RWPE2 (cell line): ENCODE measurements at regions not wholly inside any gene's neighbourhood (a gene's known extent, or its start where the extent isn't known, plus 50 kb on each side); places are given as distances from the start of the nearest gene placed in this dataset.

ENCODE experiments used
- ATAC-seq: fragments of 200-7000 bp; cut with Tn5 transposase; 3 replicates; pipeline ENCODE4 v1.9.1; 2021; ENCODE audit warnings: low read depth
- DNase-seq: peaks from one replicate; pipeline ENCODE4 v3.0.0-alpha.2; 2020; ENCODE audit warnings: low spot score
- H3K27ac ChIP-seq: fragments of 450-650 bp; 2 replicates; pipeline ENCODE4 v1.5.1; 2017; ENCODE audit warnings: mild to moderate bottlenecking; ENCODE audit not compliant: poor library complexity, severe bottlenecking
- H3K27me3 ChIP-seq: fragments of 250-450 bp; sonication (Bioruptor Pico); 2 replicates; pipeline ENCODE4 v1.5.1; 2021; ENCODE audit warnings: mild to moderate bottlenecking, moderate library complexity; ENCODE audit not compliant: insufficient read depth, poor library complexity, severe bottlenecking
- H3K36me3 ChIP-seq: fragments of 250-450 bp; sonication (Bioruptor Pico); 2 replicates; pipeline ENCODE4 v1.5.1; 2020; ENCODE audit warnings: low read depth, mild to moderate bottlenecking, moderate library complexity
- H3K4me1 ChIP-seq: fragments of 250-450 bp; sonication (Bioruptor Pico); 2 replicates; pipeline ENCODE4 v1.5.1; 2021; ENCODE audit warnings: mild to moderate bottlenecking, moderate library complexity; ENCODE audit not compliant: insufficient read depth, poor library complexity, severe bottlenecking
- H3K4me3 ChIP-seq: fragments of 250-450 bp; sonication (Bioruptor Pico); 2 replicates; pipeline ENCODE4 v1.5.1; 2021; ENCODE audit warnings: mild to moderate bottlenecking, moderate library complexity; ENCODE audit not compliant: severe bottlenecking
- H3K9me3 ChIP-seq: fragments of 250-450 bp; sonication (Bioruptor Pico); 2 replicates; pipeline ENCODE4 v1.5.1; 2021; ENCODE audit warnings: mild to moderate bottlenecking, moderate library complexity; ENCODE audit not compliant: severe bottlenecking
- TF ChIP-seq, protein P1 (sequence below): fragments of 450-650 bp; IDR thresholded peaks from one replicate; pipeline ENCODE4 v1.5.1; 2017; ENCODE audit warnings: mild to moderate bottlenecking, moderate library complexity; ENCODE audit not compliant: poor library complexity, severe bottlenecking

DNA sequence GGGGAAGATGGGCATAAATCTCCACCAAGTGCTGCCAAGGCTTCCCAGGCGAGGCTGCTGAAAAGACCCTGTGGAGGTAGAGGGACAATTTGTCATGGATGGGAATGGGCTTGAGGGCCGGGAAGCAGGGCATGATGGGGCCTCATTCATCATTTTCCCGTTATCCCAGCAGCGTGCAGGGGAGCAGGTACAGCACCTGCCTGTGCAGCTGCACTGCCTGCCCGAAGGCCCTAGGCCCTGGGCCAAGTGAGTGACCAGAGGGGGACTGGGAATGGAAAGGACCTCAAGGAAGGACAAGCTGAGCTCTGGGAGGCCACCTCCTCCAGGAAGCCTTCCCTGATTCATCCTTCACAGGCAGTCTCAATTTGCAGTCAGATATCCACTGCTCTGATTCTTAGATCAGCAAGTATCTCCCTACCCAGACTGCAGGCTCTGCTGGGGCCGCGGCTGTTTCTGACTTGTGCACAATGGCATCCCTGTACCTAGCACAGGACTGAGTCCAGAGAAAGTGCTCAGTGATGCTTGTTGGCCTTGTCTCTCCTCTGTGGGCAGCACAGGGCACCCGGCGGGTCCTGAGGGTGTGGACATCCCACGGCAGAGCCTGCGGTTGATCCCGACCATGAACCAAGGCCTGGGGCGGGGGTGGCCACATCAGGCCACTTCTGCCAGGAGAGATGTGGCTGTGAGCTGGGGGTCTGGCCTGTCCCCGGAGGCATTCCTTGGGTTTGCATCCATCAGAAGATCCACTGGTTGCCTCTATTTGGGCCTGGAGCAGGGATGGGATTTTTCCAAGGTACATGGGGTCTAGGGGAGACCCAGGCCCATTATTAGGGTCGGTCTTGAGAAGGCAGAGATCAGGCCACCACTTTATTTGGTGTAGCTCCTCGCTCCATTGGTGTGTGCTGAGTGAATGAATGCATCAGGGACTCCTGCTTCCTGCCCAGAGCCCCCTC lies 167.3 kb upstream of the RTL1 start:
- H3K4me1 ChIP-seq: peaks cover 10% of the 10 kb centered on the region
- ATAC-seq: no peak
- H3K27ac ChIP-seq: no peak overlapping the region
- H3K27me3 ChIP-seq: no peaks in the 10 kb centered on the region
- TF ChIP-seq, protein P1, sequence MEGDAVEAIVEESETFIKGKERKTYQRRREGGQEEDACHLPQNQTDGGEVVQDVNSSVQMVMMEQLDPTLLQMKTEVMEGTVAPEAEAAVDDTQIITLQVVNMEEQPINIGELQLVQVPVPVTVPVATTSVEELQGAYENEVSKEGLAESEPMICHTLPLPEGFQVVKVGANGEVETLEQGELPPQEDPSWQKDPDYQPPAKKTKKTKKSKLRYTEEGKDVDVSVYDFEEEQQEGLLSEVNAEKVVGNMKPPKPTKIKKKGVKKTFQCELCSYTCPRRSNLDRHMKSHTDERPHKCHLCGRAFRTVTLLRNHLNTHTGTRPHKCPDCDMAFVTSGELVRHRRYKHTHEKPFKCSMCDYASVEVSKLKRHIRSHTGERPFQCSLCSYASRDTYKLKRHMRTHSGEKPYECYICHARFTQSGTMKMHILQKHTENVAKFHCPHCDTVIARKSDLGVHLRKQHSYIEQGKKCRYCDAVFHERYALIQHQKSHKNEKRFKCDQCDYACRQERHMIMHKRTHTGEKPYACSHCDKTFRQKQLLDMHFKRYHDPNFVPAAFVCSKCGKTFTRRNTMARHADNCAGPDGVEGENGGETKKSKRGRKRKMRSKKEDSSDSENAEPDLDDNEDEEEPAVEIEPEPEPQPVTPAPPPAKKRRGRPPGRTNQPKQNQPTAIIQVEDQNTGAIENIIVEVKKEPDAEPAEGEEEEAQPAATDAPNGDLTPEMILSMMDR: no peak
- DNase-seq: peak; percentile 53
- H3K4me3 ChIP-seq: no peak overlapping the region
- H3K9me3 ChIP-seq: no peaks in the 10 kb centered on the region
- no peaks in the 10 kb centered on the region for H3K36me3 ChIP-seq

DNA sequence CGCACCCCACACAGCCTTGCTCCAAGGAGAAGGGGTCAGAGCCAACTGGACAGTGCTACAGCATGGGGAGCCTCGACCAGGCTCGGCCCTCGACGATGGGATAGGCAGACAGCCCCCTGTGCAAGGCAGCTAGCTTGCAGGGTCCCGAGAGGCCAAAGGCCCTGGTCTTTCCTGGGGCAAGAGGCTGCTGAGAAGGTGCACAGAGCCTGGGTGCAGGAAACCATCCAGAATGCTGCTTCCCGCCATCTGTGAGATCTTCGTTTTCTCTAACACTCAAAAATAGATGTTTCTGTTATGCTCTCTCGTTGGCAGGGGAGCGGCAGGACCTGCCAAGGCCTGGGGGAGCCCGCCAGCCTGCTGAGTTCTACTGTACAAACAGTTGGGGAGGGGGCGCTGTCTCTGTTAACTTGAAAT lies 168.0 kb upstream of the RTL1 start:
- Histone ChIP-seq H3K9me3 (no peaks in the 10 kb centered on the region), H3K36me3 (no peaks in the 10 kb centered on the region), H3K27ac (no peak overlapping the region), H3K4me1 (peaks cover 10% of the 10 kb centered on the region), H3K27me3 (no peaks in the 10 kb centered on the region), H3K4me3 (no peak overlapping the region)
- DNase-seq: peak; percentile 63
- TF ChIP-seq, protein P1: no peak
- ATAC-seq: no peak

DNA sequence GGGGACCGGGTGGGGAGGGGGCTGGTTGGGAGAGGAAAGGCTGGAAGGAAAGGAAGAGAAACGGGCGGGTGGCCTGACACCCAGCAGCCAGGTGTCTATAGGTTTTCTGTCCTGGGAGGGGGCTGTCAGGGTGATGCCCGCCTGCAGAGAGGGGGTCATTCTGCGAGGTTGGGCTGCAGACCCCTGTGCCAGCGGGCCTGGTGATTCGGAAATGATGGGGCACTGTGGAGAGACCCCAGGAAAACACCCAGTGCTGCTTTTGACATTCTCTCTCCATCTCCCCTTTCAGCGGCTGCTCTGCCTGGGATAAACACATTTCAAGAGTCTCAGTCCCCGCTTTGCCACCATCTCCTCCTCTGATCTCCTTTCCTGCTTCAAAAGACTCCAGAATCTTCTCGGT lies 168.5 kb upstream of the RTL1 start:
- ATAC-seq (no peak), DNase-seq (no peak)
- Histone ChIP-seq H3K4me1 (peaks cover 10% of the 10 kb centered on the region), H3K27ac (no peak overlapping the region), H3K9me3 (no peaks in the 10 kb centered on the region), H3K27me3 (no peaks in the 10 kb centered on the region), H3K36me3 (no peaks in the 10 kb centered on the region), H3K4me3 (no peak overlapping the region)
- TF ChIP-seq, protein P1: no peak

DNA sequence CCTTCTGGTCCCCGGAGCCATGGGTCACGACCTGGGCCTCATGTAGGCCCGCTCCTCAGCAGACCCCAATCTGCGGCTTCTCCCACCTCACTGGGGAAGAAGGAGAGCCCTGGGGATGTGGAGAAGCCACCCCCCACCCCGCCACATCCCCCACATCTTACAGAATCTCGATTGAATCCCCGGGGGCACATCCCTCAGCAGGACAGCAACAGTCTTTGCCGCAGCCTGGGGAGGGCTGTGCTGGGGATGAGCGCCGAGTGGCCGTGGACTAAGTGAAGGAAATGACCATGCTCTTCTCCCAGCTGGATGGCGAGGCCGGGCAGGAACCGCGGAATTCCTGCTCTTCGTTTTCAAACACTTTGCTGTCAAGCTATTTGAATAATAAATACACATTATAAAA lies 169.0 kb upstream of the RTL1 start:
- Histone ChIP-seq H3K36me3 (no peaks in the 10 kb centered on the region), H3K27ac (peak overlapping the region; percentile 16), H3K27me3 (no peaks in the 10 kb centered on the region), H3K9me3 (no peaks in the 10 kb centered on the region), H3K4me3 (no peak overlapping the region), H3K4me1 (peaks cover 10% of the 10 kb centered on the region)
- ATAC-seq: no peak
- TF ChIP-seq, protein P1: no peak
- peak; percentile 47 for DNase-seq
